Keratinocyte (primary cell): ENCODE measurements at regions not wholly inside any gene's neighbourhood (a gene's known extent, or its start where the extent isn't known, plus 50 kb on each side); places are given as distances from the start of the nearest gene placed in this dataset.

Source experiments
- DNase-seq: peaks from one replicate; pipeline ENCODE4 v3.0.0-alpha.2; 2011; ENCODE audit warnings: low read depth, missing footprints, low spot score
- FAIRE-seq: peaks from 2 replicates; lab custom pipeline; 2011; peaks lifted over from hg19 to GRCh38; lab: Jason Lieb, UNC
- H2AFZ ChIP-seq: 2 replicates; pipeline ENCODE4 v1.6.0; 2012; ENCODE audit warnings: low read length, control low read depth, inconsistent platforms; ENCODE audit not compliant: control insufficient read depth
- H3K27ac ChIP-seq: 2 replicates; pipeline ENCODE4 v1.5.1; 2011; ENCODE audit warnings: low read length; ENCODE audit not compliant: control insufficient read depth, insufficient read depth
- H3K27me3 ChIP-seq: 3 replicates; pipeline ENCODE4 v1.6.0; 2011; ENCODE audit warnings: low read length; ENCODE audit not compliant: control insufficient read depth, insufficient read depth; ENCODE audit errors: extremely low read depth
- H3K36me3 ChIP-seq, 2 experiments: 2 replicates in 1 of 2; 3 replicates in 1 of 2; pipeline ENCODE4 v1.5.1; 2011; ENCODE audit warnings: low read length in 2 of 2, mild to moderate bottlenecking in 1 of 2; ENCODE audit not compliant: control insufficient read depth in 2 of 2, insufficient read depth in 2 of 2; ENCODE audit errors: extremely low read depth in 1 of 2
- H3K4me1 ChIP-seq: 3 replicates; pipeline ENCODE4 v1.5.1; 2011; ENCODE audit warnings: low read length; ENCODE audit not compliant: control insufficient read depth, insufficient read depth; ENCODE audit errors: extremely low read depth
- H3K4me2 ChIP-seq: 3 replicates; pipeline ENCODE4 v1.6.0; 2011; ENCODE audit warnings: low read depth, low read length; ENCODE audit not compliant: control insufficient read depth, insufficient read depth; ENCODE audit errors: extremely low read depth
- H3K4me3 ChIP-seq, 3 experiments: fragments of 200-600 bp in 1 of 3; sonication (generic) in 1 of 3; 2 replicates in 2 of 3; 3 replicates in 1 of 3; pipeline ENCODE4 v1.5.1; 2011 to 2016; ENCODE audit warnings: low read length in 3 of 3, mild to moderate bottlenecking in 3 of 3, control low read depth in 2 of 3, inconsistent platforms in 1 of 3, low read depth in 1 of 3, mixed read lengths in 1 of 3, mixed run types in 1 of 3, moderate library complexity in 1 of 3; ENCODE audit not compliant: control insufficient read depth in 2 of 3, insufficient read depth in 2 of 3; ENCODE audit errors: extremely low read depth in 1 of 3
- H3K79me2 ChIP-seq: 2 replicates; pipeline ENCODE4 v1.6.0; 2012; ENCODE audit warnings: low read length; ENCODE audit not compliant: control insufficient read depth, insufficient read depth
- H3K9ac ChIP-seq: 3 replicates; pipeline ENCODE4 v1.6.0; 2011; ENCODE audit warnings: low read length; ENCODE audit not compliant: control insufficient read depth, insufficient read depth; ENCODE audit errors: extremely low read depth
- H3K9me1 ChIP-seq: 3 replicates; pipeline ENCODE4 v1.6.0; 2011; ENCODE audit warnings: low read length; ENCODE audit not compliant: control insufficient read depth, insufficient read depth; ENCODE audit errors: extremely low read depth
- H3K9me3 ChIP-seq: 2 replicates; pipeline ENCODE4 v1.5.1; 2012; ENCODE audit warnings: low read depth, low read length; ENCODE audit not compliant: control insufficient read depth
- H4K20me1 ChIP-seq: 3 replicates; pipeline ENCODE4 v1.6.0; 2011; ENCODE audit warnings: low read length; ENCODE audit not compliant: control insufficient read depth, insufficient read depth; ENCODE audit errors: extremely low read depth
- EZH2 ChIP-seq: IDR thresholded peaks from one replicate; pipeline ENCODE4 v1.6.1; 2012; ENCODE audit warnings: inconsistent platforms, mild to moderate bottlenecking, low read length, moderate library complexity
- dilution Hi-C: fragments of 300-500 bp; cut with MboI; formaldehyde crosslinking; loops from one replicate; pipeline ENCODE4 v1.7.0; 2020; ENCODE audit warnings: low sequenced_read_pairs; ENCODE audit not compliant: extremely low pct_ligation_motif_present
- TF ChIP-seq, protein P1 (sequence below), 3 experiments: IDR thresholded peaks in 1 of 3; conservative IDR thresholded peaks in 1 of 3; optimal IDR thresholded peaks in 1 of 3; 2 replicates in 2 of 3; 3 replicates in 1 of 3; pipeline versions ENCODE3 to v1.5.1; 2011; ENCODE audit warnings: low read length in 3 of 3, mild to moderate bottlenecking in 3 of 3, moderate library complexity in 2 of 3, control low read depth in 1 of 3, inconsistent platforms in 1 of 3; ENCODE audit not compliant: insufficient read depth in 2 of 3; ENCODE audit errors: extremely low read depth in 1 of 3

GRCh38 chr1:106111044-106111443, 945.4 kb upstream of the PRMT6 start:
- no peak overlapping the region for H3K9ac ChIP-seq
- FAIRE-seq = no peak
- no peak overlapping the region for H3K4me3 ChIP-seq
- no peaks in the 10 kb centered on the region for H3K9me1 ChIP-seq
- H3K79me2 ChIP-seq = no peaks in the 10 kb centered on the region
- H4K20me1 ChIP-seq = no peaks in the 10 kb centered on the region
- H3K4me1 ChIP-seq = no peaks in the 10 kb centered on the region
- TF ChIP-seq EZH2 = no peak
- TF ChIP-seq, protein P1, sequence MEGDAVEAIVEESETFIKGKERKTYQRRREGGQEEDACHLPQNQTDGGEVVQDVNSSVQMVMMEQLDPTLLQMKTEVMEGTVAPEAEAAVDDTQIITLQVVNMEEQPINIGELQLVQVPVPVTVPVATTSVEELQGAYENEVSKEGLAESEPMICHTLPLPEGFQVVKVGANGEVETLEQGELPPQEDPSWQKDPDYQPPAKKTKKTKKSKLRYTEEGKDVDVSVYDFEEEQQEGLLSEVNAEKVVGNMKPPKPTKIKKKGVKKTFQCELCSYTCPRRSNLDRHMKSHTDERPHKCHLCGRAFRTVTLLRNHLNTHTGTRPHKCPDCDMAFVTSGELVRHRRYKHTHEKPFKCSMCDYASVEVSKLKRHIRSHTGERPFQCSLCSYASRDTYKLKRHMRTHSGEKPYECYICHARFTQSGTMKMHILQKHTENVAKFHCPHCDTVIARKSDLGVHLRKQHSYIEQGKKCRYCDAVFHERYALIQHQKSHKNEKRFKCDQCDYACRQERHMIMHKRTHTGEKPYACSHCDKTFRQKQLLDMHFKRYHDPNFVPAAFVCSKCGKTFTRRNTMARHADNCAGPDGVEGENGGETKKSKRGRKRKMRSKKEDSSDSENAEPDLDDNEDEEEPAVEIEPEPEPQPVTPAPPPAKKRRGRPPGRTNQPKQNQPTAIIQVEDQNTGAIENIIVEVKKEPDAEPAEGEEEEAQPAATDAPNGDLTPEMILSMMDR (optimal IDR thresholded peaks at IDR 0.05 in 1 of 3, IDR thresholded peaks at IDR 0.05 in 1 of 3, conservative IDR thresholded peaks at IDR 0.05 in 1 of 3; ENCODE audit: extremely low read depth in 1 of 3, insufficient read depth in 2 of 3, low read length in 3 of 3) = no peak
- H3K27me3 ChIP-seq = no peaks in the 10 kb centered on the region
- no peaks in the 10 kb centered on the region for H3K9me3 ChIP-seq
- dilution Hi-C loops = no loop called here
- H2AFZ ChIP-seq = no peak overlapping the region
- H3K4me2 ChIP-seq = no peak overlapping the region
- no peaks in the 10 kb centered on the region for H3K36me3 ChIP-seq
- DNase-seq = no peak
- no peak overlapping the region for H3K27ac ChIP-seq

- dilution Hi-C loops = no loop called here
- H3K4me3 ChIP-seq = no peak overlapping the region
- no peaks in the 10 kb centered on the region for H3K27me3 ChIP-seq
- H2AFZ ChIP-seq = no peak overlapping the region
- H3K9me3 ChIP-seq = no peaks in the 10 kb centered on the region
- DNase-seq = no peak
- H3K27ac ChIP-seq = no peak overlapping the region
- no peak overlapping the region for H3K4me2 ChIP-seq
- H3K79me2 ChIP-seq = no peaks in the 10 kb centered on the region
- no peaks in the 10 kb centered on the region for H3K4me1 ChIP-seq
- TF ChIP-seq EZH2 = no peak
- TF ChIP-seq, protein P1 (optimal IDR thresholded peaks at IDR 0.05 in 1 of 3, IDR thresholded peaks at IDR 0.05 in 1 of 3, conservative IDR thresholded peaks at IDR 0.05 in 1 of 3; ENCODE audit: extremely low read depth in 1 of 3, insufficient read depth in 2 of 3, low read length in 3 of 3) = no peak
- no peak overlapping the region for H3K9ac ChIP-seq
- H3K9me1 ChIP-seq = no peaks in the 10 kb centered on the region
- H3K36me3 ChIP-seq = no peaks in the 10 kb centered on the region
- no peaks in the 10 kb centered on the region for H4K20me1 ChIP-seq
- no peak for FAIRE-seq
These were observed 942.6 kb upstream of the PRMT6 start for GRCh38 chr1:106113851-106114250.
